ENCODE measurements at regions not wholly inside any gene's neighbourhood (a gene's known extent, or its start where the extent isn't known, plus 50 kb on each side); places are given as distances from the start of the nearest gene placed in this dataset.

DNA sequence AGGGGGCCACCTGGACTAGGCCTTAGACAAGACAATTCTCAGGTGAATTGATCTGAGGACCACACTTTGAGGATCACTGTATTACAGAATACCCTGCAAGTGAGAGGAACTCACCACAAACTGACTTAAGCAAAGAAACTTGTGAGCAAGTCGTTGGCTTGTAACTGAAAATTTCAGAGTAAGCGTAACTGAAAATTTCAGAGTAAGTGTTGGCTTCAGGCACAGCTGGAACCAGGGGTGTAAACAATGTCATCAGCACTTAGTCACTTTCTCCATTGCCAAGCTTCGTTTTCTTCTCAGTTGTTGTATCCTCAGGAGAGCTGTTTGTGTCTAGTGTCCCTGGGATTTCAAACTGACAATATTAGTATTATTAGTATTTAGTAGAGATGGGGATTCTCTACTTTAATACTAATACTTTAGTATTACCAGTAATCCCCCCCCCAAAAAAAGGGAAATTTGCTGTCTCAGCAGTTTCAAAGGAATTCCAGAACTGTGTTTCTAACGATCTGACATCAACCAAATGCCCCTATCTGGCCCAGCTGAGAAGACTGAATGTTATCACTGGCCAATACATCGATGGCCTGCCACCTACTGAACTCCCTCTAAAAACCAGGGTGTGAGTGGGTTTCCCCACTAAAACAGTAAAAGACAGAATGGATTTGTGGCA is 474.4 kb downstream of the NTRK3 start:
- no peak overlapping the region for H3K9ac ChIP-seq (ENCODE audit: extremely low read depth, low read length, poor library complexity, severe bottlenecking)
- no peaks in the 10 kb centered on the region for H3K36me3 ChIP-seq (ENCODE audit: control insufficient read depth, insufficient read depth, low read length)
- H3K4me1 Mint-ChIP-seq, result peaks cover 4% of the 10 kb centered on the region
- no peak overlapping the region for H3K27ac Mint-ChIP-seq
- no peaks in the 10 kb centered on the region for H3K36me3 Mint-ChIP-seq (ENCODE audit: low read depth)
- peaks cover 16% of the 10 kb centered on the region for H3K27me3 Mint-ChIP-seq (ENCODE audit: insufficient read depth)
- no peak overlapping the region for H3K4me3 Mint-ChIP-seq
- no peak overlapping the region for H3K4me3 ChIP-seq (ENCODE audit: low read length)
- peaks cover 16% of the 10 kb centered on the region for H3K27me3 ChIP-seq (ENCODE audit: control insufficient read depth, insufficient read depth, low read length, poor library complexity, severe bottlenecking)
- no peaks in the 10 kb centered on the region for H3K9me3 Mint-ChIP-seq
- H3K4me1 ChIP-seq (ENCODE audit: control insufficient read depth, insufficient read depth, low read length), result no peaks in the 10 kb centered on the region
- H3K9me3 ChIP-seq (ENCODE audit: control insufficient read depth, low read length), result no peaks in the 10 kb centered on the region
- TF ChIP-seq, protein P1, sequence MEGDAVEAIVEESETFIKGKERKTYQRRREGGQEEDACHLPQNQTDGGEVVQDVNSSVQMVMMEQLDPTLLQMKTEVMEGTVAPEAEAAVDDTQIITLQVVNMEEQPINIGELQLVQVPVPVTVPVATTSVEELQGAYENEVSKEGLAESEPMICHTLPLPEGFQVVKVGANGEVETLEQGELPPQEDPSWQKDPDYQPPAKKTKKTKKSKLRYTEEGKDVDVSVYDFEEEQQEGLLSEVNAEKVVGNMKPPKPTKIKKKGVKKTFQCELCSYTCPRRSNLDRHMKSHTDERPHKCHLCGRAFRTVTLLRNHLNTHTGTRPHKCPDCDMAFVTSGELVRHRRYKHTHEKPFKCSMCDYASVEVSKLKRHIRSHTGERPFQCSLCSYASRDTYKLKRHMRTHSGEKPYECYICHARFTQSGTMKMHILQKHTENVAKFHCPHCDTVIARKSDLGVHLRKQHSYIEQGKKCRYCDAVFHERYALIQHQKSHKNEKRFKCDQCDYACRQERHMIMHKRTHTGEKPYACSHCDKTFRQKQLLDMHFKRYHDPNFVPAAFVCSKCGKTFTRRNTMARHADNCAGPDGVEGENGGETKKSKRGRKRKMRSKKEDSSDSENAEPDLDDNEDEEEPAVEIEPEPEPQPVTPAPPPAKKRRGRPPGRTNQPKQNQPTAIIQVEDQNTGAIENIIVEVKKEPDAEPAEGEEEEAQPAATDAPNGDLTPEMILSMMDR (conservative IDR thresholded peaks at IDR 0.05), result no peak
- H3K27ac ChIP-seq (ENCODE audit: low read depth, low read length), result no peak overlapping the region
- DNase-seq, result no peak
- 54 to 62% methylated on average over 2 to 5 of the region's 5 CpGs for WGBS, 2 experiments (ENCODE audit: insufficient coverage in 1 of 2, insufficient read length in 1 of 2)

DNA sequence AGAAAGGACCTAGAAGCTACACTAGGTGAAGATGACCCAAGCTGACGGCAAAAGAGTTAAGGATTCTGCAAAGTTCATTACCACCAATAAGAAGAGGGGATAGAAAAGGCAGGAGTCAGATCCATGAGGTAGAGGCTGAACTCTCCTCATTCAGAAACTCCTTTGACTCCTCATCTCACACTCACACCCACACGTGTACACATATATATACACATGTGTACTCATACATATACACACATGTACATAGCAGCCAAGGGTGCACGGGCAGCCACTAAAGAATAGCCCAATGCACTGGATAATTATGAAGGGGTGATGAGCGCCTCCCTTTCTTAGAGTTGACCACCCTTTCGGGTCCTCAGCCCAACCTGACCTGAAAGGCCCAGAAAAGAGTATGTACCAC is 476.8 kb downstream of the NTRK3 start:
- H3K4me1 Mint-ChIP-seq, result peaks cover 4% of the 10 kb centered on the region
- no peaks in the 10 kb centered on the region for H3K9me3 Mint-ChIP-seq
- H3K36me3 ChIP-seq (ENCODE audit: control insufficient read depth, insufficient read depth, low read length), result no peaks in the 10 kb centered on the region
- 90 to 100% methylated on average over 2 to 5 of the region's 5 CpGs for WGBS, 2 experiments (ENCODE audit: insufficient coverage in 1 of 2, insufficient read length in 1 of 2)
- H3K4me3 ChIP-seq (ENCODE audit: low read length), result no peak overlapping the region
- DNase-seq, result no peak
- no peak overlapping the region for H3K27ac Mint-ChIP-seq
- H3K9ac ChIP-seq (ENCODE audit: extremely low read depth, low read length, poor library complexity, severe bottlenecking), result no peak overlapping the region
- H3K27me3 ChIP-seq (ENCODE audit: control insufficient read depth, insufficient read depth, low read length, poor library complexity, severe bottlenecking), result peaks cover 16% of the 10 kb centered on the region
- H3K36me3 Mint-ChIP-seq (ENCODE audit: low read depth), result no peaks in the 10 kb centered on the region
- no peak overlapping the region for H3K27ac ChIP-seq (ENCODE audit: low read depth, low read length)
- no peak overlapping the region for H3K4me3 Mint-ChIP-seq
- TF ChIP-seq, protein P1 (conservative IDR thresholded peaks at IDR 0.05), result no peak
- H3K4me1 ChIP-seq (ENCODE audit: control insufficient read depth, insufficient read depth, low read length), result no peaks in the 10 kb centered on the region
- H3K27me3 Mint-ChIP-seq (ENCODE audit: insufficient read depth), result peaks cover 15% of the 10 kb centered on the region
- no peaks in the 10 kb centered on the region for H3K9me3 ChIP-seq (ENCODE audit: control insufficient read depth, low read length)

- H3K9me3 Mint-ChIP-seq, result no peaks in the 10 kb centered on the region
- no peak overlapping the region for H3K4me3 ChIP-seq (ENCODE audit: low read length)
- peaks cover 16% of the 10 kb centered on the region for H3K27me3 ChIP-seq (ENCODE audit: control insufficient read depth, insufficient read depth, low read length, poor library complexity, severe bottlenecking)
- TF ChIP-seq, protein P1 (conservative IDR thresholded peaks at IDR 0.05), result peak; percentile 39
- no peaks in the 10 kb centered on the region for H3K36me3 ChIP-seq (ENCODE audit: control insufficient read depth, insufficient read depth, low read length)
- DNase-seq, result peak; percentile 52
- H3K9me3 ChIP-seq (ENCODE audit: control insufficient read depth, low read length), result no peaks in the 10 kb centered on the region
- no peak overlapping the region for H3K9ac ChIP-seq (ENCODE audit: extremely low read depth, low read length, poor library complexity, severe bottlenecking)
- no peaks in the 10 kb centered on the region for H3K36me3 Mint-ChIP-seq (ENCODE audit: low read depth)
- no peak overlapping the region for H3K27ac Mint-ChIP-seq
- peaks cover 15% of the 10 kb centered on the region for H3K27me3 Mint-ChIP-seq (ENCODE audit: insufficient read depth)
- H3K4me1 ChIP-seq (ENCODE audit: control insufficient read depth, insufficient read depth, low read length), result no peaks in the 10 kb centered on the region
- 75% methylated on average over 10 of the region's 11 CpGs; no CpG with 5 or more reads in 1 of the 2 experiments for WGBS, 2 experiments (ENCODE audit: insufficient coverage in 1 of 2, insufficient read length in 1 of 2)
- H3K27ac ChIP-seq (ENCODE audit: low read depth, low read length), result no peak overlapping the region
- H3K4me3 Mint-ChIP-seq, result no peak overlapping the region
- H3K4me1 Mint-ChIP-seq, result no peaks in the 10 kb centered on the region
Measured at GRCh38 chr15:87778358-87778757, 478.2 kb downstream of the NTRK3 start.

Data from endodermal cell (in vitro differentiated cells).